ENCODE measurements at regions not wholly inside any gene's neighbourhood (a gene's known extent, or its start where the extent isn't known, plus 50 kb on each side); places are given as distances from the start of the nearest gene placed in this dataset.
A peak's percentile ranks its signal among the peaks of the same experiment; 100 is the strongest.

DNA sequence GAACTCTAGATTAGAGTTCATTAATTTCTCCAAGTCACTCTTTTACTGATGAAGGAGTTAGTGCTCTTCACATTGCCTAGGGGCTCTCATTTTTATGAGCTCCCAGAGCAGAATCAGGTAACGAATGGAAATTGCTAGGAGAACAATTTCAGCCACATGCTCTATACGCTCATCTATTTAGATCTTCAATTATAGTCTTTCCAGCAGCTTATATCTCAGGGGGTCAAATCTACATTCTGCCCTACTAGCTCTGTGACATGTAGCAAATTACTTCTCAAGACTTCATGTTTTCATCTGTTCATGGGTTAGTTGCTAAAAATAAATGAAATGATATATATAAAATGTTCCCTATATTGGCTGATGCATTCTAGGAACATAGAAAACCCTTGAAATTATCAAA is 183.6 kb downstream of the PLPP3 start:
- Histone ChIP-seq H3K23ac (ENCODE audit: low read length) (no peak overlapping the region), H4K12ac (ENCODE audit: low read depth, low read length) (no peak overlapping the region), H3K18ac (ENCODE audit: low read length) (no peak overlapping the region), H2BK12ac (ENCODE audit: low read length) (no peak overlapping the region), H3K14ac (ENCODE audit: low read length) (no peak overlapping the region), H3K27ac (ENCODE audit: low read depth, low read length) (no peak overlapping the region), H2BK120ac (ENCODE audit: insufficient read depth, low read length, poor library complexity) (no peak overlapping the region), H3K4ac (ENCODE audit: low read depth, low read length) (no peak overlapping the region), H3K4me3 (ENCODE audit: low read depth, low read length) (no peak overlapping the region), H3K9ac (ENCODE audit: low read length) (no peak overlapping the region), H3K36me3 (ENCODE audit: control insufficient read depth in 1 of 2, insufficient read depth in 2 of 2, low read length in 2 of 2) (no peaks in the 10 kb centered on the region), H3K9me3 (ENCODE audit: insufficient read depth, low read depth, low read length) (no peaks in the 10 kb centered on the region), H2BK5ac (ENCODE audit: low read depth, low read length, poor library complexity) (no peak overlapping the region), H3K79me1 (ENCODE audit: low read length) (peaks cover 2% of the 10 kb centered on the region), H3K27me3 (ENCODE audit: insufficient read depth, low read length) (no peaks in the 10 kb centered on the region), H3K79me2 (ENCODE audit: control insufficient read depth, insufficient read depth, low read length, poor library complexity) (no peaks in the 10 kb centered on the region), H2AK5ac (ENCODE audit: low read length) (no peak overlapping the region), H4K8ac (ENCODE audit: low read depth, low read length) (no peak overlapping the region), H3K4me1 (ENCODE audit: control insufficient read depth in 1 of 2, insufficient read depth in 2 of 2, low read length in 2 of 2) (peaks cover 2 to 3% of the 10 kb centered on the region in 2 experiments), H4K91ac (ENCODE audit: low read depth, low read length) (no peak overlapping the region), H3K4me2 (ENCODE audit: low read length) (no peak overlapping the region), H2AFZ (ENCODE audit: insufficient read depth, low read length, poor library complexity) (no peak overlapping the region)
- no peak for DNase-seq
- WGBS (ENCODE audit: extremely low coverage, insufficient coverage, insufficient read length): no CpG with 5 or more reads among the region's 2 CpGs

DNA sequence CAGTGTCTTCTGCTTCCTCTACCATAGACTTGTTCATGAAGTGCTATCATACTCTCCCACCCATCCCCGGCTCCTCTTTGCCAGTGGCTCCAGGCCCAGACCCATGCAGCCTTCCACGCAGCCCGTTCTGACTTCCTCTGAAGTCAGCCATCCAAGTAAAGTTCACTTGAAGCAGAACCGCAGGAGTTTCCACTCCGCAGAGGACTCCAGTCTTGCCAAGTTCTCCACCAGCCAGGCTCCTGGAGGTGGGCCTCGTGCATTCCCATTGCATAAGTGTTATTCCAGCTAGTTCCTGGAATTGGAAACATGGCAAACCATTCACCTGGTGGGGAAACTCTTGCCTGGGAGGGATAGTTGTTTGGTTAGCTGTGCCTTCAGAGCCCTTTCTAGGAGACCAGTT is 185.1 kb downstream of the PLPP3 start:
- no peak overlapping the region for H2BK12ac ChIP-seq (ENCODE audit: low read length)
- no peak overlapping the region for H2AK5ac ChIP-seq (ENCODE audit: low read length)
- H3K4me1 ChIP-seq (ENCODE audit: control insufficient read depth in 1 of 2, insufficient read depth in 2 of 2, low read length in 2 of 2): peaks cover 3 to 6% of the 10 kb centered on the region in 2 experiments
- no peaks in the 10 kb centered on the region for H3K36me3 ChIP-seq (ENCODE audit: control insufficient read depth in 1 of 2, insufficient read depth in 2 of 2, low read length in 2 of 2)
- H4K91ac ChIP-seq (ENCODE audit: low read depth, low read length): no peak overlapping the region
- H3K4me3 ChIP-seq (ENCODE audit: low read depth, low read length): no peak overlapping the region
- H3K9ac ChIP-seq (ENCODE audit: low read length): no peak overlapping the region
- no peak overlapping the region for H2BK120ac ChIP-seq (ENCODE audit: insufficient read depth, low read length, poor library complexity)
- H3K23ac ChIP-seq (ENCODE audit: low read length): no peak overlapping the region
- H3K4me2 ChIP-seq (ENCODE audit: low read length): no peak overlapping the region
- no peak overlapping the region for H4K12ac ChIP-seq (ENCODE audit: low read depth, low read length)
- H3K79me1 ChIP-seq (ENCODE audit: low read length): peaks cover 2% of the 10 kb centered on the region
- no CpG with 5 or more reads among the region's 6 CpGs for WGBS (ENCODE audit: extremely low coverage, insufficient coverage, insufficient read length)
- no peak overlapping the region for H4K8ac ChIP-seq (ENCODE audit: low read depth, low read length)
- no peak overlapping the region for H2BK5ac ChIP-seq (ENCODE audit: low read depth, low read length, poor library complexity)
- no peak overlapping the region for H3K18ac ChIP-seq (ENCODE audit: low read length)
- no peak overlapping the region for H3K27ac ChIP-seq (ENCODE audit: low read depth, low read length)
- H3K27me3 ChIP-seq (ENCODE audit: insufficient read depth, low read length): no peaks in the 10 kb centered on the region
- DNase-seq: peak; percentile 32 to 46
- H3K4ac ChIP-seq (ENCODE audit: low read depth, low read length): no peak overlapping the region
- no peaks in the 10 kb centered on the region for H3K9me3 ChIP-seq (ENCODE audit: insufficient read depth, low read depth, low read length)
- no peak overlapping the region for H2AFZ ChIP-seq (ENCODE audit: insufficient read depth, low read length, poor library complexity)
- H3K79me2 ChIP-seq (ENCODE audit: control insufficient read depth, insufficient read depth, low read length, poor library complexity): no peaks in the 10 kb centered on the region
- no peak overlapping the region for H3K14ac ChIP-seq (ENCODE audit: low read length)

DNA sequence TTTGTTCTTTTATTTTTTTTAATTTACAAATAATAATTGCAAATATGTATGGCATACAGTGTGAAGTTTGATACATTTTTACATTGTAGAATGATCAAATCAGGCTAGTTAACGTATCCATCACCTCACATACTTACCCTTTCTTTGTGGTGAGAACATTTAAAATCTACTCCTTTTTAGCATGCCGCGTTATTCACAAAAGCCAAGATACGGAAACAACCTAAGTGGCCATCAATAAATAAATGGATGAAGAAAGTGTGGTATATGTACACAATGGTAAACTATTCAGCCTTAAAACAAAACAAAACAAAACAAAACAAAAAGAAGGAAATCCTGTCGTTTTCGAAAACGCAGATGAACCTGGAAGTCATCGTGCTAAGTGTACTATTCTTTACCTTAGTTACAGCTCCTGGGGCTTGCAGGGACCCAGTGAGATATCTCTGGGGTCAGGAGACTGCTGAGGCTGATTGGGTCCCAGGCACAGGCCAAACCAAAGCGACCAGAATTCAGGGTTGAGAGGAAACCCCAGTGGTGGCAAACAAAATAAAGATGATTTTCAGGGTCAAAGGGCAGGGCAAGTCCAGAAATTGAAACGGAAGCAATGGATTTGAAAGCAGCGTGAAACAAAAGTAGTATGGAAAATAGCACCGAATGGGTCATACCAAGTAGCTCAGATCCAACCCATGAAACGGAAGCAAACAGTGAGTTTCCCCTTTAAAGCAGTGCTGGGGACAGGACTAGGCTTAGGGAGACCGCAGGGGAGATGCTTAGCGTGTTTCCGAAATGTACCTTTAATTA is 188.2 kb downstream of the PLPP3 start:
- Histone ChIP-seq H3K36me3 (ENCODE audit: control insufficient read depth in 1 of 2, insufficient read depth in 2 of 2, low read length in 2 of 2) (no peaks in the 10 kb centered on the region), H3K4me3 (ENCODE audit: low read depth, low read length) (no peak overlapping the region), H4K91ac (ENCODE audit: low read depth, low read length) (no peak overlapping the region), H3K4me1 (ENCODE audit: control insufficient read depth in 1 of 2, insufficient read depth in 2 of 2, low read length in 2 of 2) (peaks cover 3% of the 10 kb centered on the region in 2 experiments), H2BK5ac (ENCODE audit: low read depth, low read length, poor library complexity) (no peak overlapping the region), H4K12ac (ENCODE audit: low read depth, low read length) (no peak overlapping the region), H3K14ac (ENCODE audit: low read length) (no peak overlapping the region), H3K79me1 (ENCODE audit: low read length) (peaks cover 2% of the 10 kb centered on the region), H3K79me2 (ENCODE audit: control insufficient read depth, insufficient read depth, low read length, poor library complexity) (no peaks in the 10 kb centered on the region), H4K8ac (ENCODE audit: low read depth, low read length) (peak overlapping the region; percentile 13), H3K23ac (ENCODE audit: low read length) (no peak overlapping the region), H2BK120ac (ENCODE audit: insufficient read depth, low read length, poor library complexity) (no peak overlapping the region), H2BK12ac (ENCODE audit: low read length) (no peak overlapping the region), H3K27ac (ENCODE audit: low read depth, low read length) (no peak overlapping the region), H2AK5ac (ENCODE audit: low read length) (no peak overlapping the region), H3K4me2 (ENCODE audit: low read length) (no peak overlapping the region), H3K18ac (ENCODE audit: low read length) (no peak overlapping the region), H2AFZ (ENCODE audit: insufficient read depth, low read length, poor library complexity) (no peak overlapping the region), H3K9me3 (ENCODE audit: insufficient read depth, low read depth, low read length) (no peaks in the 10 kb centered on the region), H3K9ac (ENCODE audit: low read length) (no peak overlapping the region), H3K4ac (ENCODE audit: low read depth, low read length) (no peak overlapping the region), H3K27me3 (ENCODE audit: insufficient read depth, low read length) (no peaks in the 10 kb centered on the region)
- DNase-seq: no peak
- no CpG with 5 or more reads among the region's 16 CpGs for WGBS (ENCODE audit: extremely low coverage, insufficient coverage, insufficient read length)

DNA sequence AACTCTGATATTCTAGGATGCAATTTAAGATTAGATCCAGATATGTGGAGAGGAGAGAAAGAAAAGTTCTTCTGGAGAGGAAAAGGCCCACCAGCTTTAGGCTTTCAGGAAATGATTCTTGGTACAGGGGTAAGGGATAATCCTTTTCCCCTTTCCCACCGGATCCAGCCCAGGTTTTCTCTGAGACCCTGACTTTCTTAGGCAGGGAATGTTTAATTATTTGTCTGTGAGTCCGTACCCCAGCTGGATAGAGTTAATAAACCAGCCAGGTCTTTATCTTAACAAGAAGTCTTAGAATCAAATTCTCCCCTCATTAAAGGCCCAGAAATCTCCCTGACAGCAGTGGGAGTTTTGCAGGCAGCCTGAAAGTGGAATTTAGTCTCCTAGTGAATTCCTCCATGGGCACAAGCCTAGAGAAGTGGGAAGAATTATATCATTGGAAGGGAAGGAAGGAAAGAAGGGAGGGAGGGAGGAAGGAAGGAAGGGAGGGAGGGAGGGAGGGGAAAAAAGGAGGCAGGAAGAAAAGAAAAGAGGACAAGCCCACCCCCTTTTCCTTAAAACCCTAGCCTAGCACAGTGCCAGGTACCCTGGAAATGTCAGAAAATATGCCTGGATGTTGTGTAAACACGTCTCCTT is 189.0 kb downstream of the PLPP3 start:
- Histone ChIP-seq H3K4ac (ENCODE audit: low read depth, low read length) (no peak overlapping the region), H3K9me3 (ENCODE audit: insufficient read depth, low read depth, low read length) (no peaks in the 10 kb centered on the region), H3K4me3 (ENCODE audit: low read depth, low read length) (no peak overlapping the region), H3K27me3 (ENCODE audit: insufficient read depth, low read length) (no peaks in the 10 kb centered on the region), H3K4me2 (ENCODE audit: low read length) (peak overlapping the region; percentile 40), H3K9ac (ENCODE audit: low read length) (no peak overlapping the region), H3K27ac (ENCODE audit: low read depth, low read length) (peak overlapping the region; percentile 64), H4K12ac (ENCODE audit: low read depth, low read length) (no peak overlapping the region), H3K23ac (ENCODE audit: low read length) (no peak overlapping the region), H4K8ac (ENCODE audit: low read depth, low read length) (peak overlapping the region; percentile 47), H2AFZ (ENCODE audit: insufficient read depth, low read length, poor library complexity) (no peak overlapping the region), H4K91ac (ENCODE audit: low read depth, low read length) (peak overlapping the region; percentile 30), H3K79me1 (ENCODE audit: low read length) (peaks cover 2% of the 10 kb centered on the region), H3K79me2 (ENCODE audit: control insufficient read depth, insufficient read depth, low read length, poor library complexity) (no peaks in the 10 kb centered on the region), H3K18ac (ENCODE audit: low read length) (no peak overlapping the region), H2AK5ac (ENCODE audit: low read length) (no peak overlapping the region), H2BK5ac (ENCODE audit: low read depth, low read length, poor library complexity) (no peak overlapping the region), H3K36me3 (ENCODE audit: control insufficient read depth in 1 of 2, insufficient read depth in 2 of 2, low read length in 2 of 2) (no peaks in the 10 kb centered on the region), H3K4me1 (ENCODE audit: control insufficient read depth in 1 of 2, insufficient read depth in 2 of 2, low read length in 2 of 2) (peaks cover 3% of the 10 kb centered on the region in 2 experiments), H2BK12ac (ENCODE audit: low read length) (no peak overlapping the region), H3K14ac (ENCODE audit: low read length) (no peak overlapping the region), H2BK120ac (ENCODE audit: insufficient read depth, low read length, poor library complexity) (no peak overlapping the region)
- no peak for DNase-seq
- no CpG with 5 or more reads among the region's 3 CpGs for WGBS (ENCODE audit: extremely low coverage, insufficient coverage, insufficient read length)

All from trophoblast cell (in vitro differentiated cells and primary cell).